Mesothelial cell of epicardium (in vitro differentiated cells): ENCODE measurements at regions not wholly inside any gene's neighbourhood (a gene's known extent, or its start where the extent isn't known, plus 50 kb on each side); places are given as distances from the start of the nearest gene placed in this dataset.

Source experiments
- DNase-seq, 2 experiments: peaks; one replicate each; pipeline ENCODE4 v3.0.0; 2021; ENCODE audit warnings: low spot score in 2 of 2; ENCODE audit not compliant: unreplicated experiment in 2 of 2
- H3K27ac Mint-ChIP-seq: 2 replicates; pipeline ENCODE4 v1.8.0; 2021; ENCODE audit warnings: mixed read lengths
- H3K27me3 Mint-ChIP-seq: 2 replicates; pipeline ENCODE4 v1.8.0; 2021; ENCODE audit warnings: low read depth, mixed read lengths
- H3K36me3 Mint-ChIP-seq: 2 replicates; pipeline ENCODE4 v1.8.0; 2021; ENCODE audit warnings: mixed read lengths
- H3K4me1 Mint-ChIP-seq: 2 replicates; pipeline ENCODE4 v1.8.0; 2021; ENCODE audit warnings: mixed read lengths
- H3K4me3 Mint-ChIP-seq: 2 replicates; pipeline ENCODE4 v1.8.0; 2021; ENCODE audit warnings: mild to moderate bottlenecking, moderate library complexity, mixed read lengths
- H3K9me3 Mint-ChIP-seq: 2 replicates; pipeline ENCODE4 v1.8.0; 2021; ENCODE audit warnings: mixed read lengths
- TF ChIP-seq, protein P1 (sequence below): fragments of 200-600 bp; sonication (generic); IDR thresholded peaks from one replicate; pipeline ENCODE4 v1.5.0; 2021; ENCODE audit warnings: antibody characterized with exemption; ENCODE audit not compliant: unreplicated experiment

- TF ChIP-seq, protein P1, sequence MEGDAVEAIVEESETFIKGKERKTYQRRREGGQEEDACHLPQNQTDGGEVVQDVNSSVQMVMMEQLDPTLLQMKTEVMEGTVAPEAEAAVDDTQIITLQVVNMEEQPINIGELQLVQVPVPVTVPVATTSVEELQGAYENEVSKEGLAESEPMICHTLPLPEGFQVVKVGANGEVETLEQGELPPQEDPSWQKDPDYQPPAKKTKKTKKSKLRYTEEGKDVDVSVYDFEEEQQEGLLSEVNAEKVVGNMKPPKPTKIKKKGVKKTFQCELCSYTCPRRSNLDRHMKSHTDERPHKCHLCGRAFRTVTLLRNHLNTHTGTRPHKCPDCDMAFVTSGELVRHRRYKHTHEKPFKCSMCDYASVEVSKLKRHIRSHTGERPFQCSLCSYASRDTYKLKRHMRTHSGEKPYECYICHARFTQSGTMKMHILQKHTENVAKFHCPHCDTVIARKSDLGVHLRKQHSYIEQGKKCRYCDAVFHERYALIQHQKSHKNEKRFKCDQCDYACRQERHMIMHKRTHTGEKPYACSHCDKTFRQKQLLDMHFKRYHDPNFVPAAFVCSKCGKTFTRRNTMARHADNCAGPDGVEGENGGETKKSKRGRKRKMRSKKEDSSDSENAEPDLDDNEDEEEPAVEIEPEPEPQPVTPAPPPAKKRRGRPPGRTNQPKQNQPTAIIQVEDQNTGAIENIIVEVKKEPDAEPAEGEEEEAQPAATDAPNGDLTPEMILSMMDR = no peak
- no peak for DNase-seq
- H3K9me3 Mint-ChIP-seq = no peaks in the 10 kb centered on the region
- peaks cover 17% of the 10 kb centered on the region for H3K27me3 Mint-ChIP-seq
- no peak overlapping the region for H3K27ac Mint-ChIP-seq
- H3K4me3 Mint-ChIP-seq = no peak overlapping the region
- peaks cover 11% of the 10 kb centered on the region for H3K4me1 Mint-ChIP-seq
- no peaks in the 10 kb centered on the region for H3K36me3 Mint-ChIP-seq
Observed at GRCh38 chr10:129042776-129043595, 424.1 kb upstream of the MGMT start.

GRCh38 chr10:129043691-129044090 lies 423.4 kb upstream of the MGMT start:
- TF ChIP-seq, protein P1 = no peak
- no peaks in the 10 kb centered on the region for H3K36me3 Mint-ChIP-seq
- H3K27ac Mint-ChIP-seq = no peak overlapping the region
- peaks cover 13% of the 10 kb centered on the region for H3K27me3 Mint-ChIP-seq
- H3K4me1 Mint-ChIP-seq = peaks cover 13% of the 10 kb centered on the region
- no peak overlapping the region for H3K4me3 Mint-ChIP-seq
- no peak for DNase-seq
- H3K9me3 Mint-ChIP-seq = no peaks in the 10 kb centered on the region

DNA sequence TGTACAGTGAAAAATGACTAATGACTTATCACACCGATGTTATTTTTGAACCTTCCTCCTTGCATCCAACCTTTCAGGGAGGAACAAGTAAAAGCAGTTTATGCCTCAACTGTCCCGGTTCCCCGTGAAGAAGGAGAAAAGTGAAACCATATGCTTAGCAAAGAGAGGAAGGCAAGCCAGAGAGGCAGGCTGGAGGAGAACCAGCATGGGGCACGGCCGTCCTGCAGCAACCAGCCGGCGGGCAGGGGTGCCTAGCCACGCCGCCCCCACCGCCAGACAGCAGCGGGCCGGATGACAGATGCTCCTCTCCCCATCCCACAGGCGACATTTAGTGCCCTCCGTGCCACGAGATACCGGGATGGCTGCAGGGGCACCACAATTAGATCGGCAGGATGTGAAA lies 421.4 kb upstream of the MGMT start:
- Mint-ChIP-seq H3K9me3 (no peaks in the 10 kb centered on the region), H3K4me3 (no peak overlapping the region), H3K36me3 (no peaks in the 10 kb centered on the region), H3K27ac (no peak overlapping the region), H3K27me3 (peaks cover 3% of the 10 kb centered on the region), H3K4me1 (peaks cover 13% of the 10 kb centered on the region)
- DNase-seq = no peak
- TF ChIP-seq, protein P1 = no peak

GRCh38 chr10:129046065-129046681 lies 420.9 kb upstream of the MGMT start:
- Mint-ChIP-seq H3K36me3 (no peaks in the 10 kb centered on the region), H3K27me3 (peaks cover 2% of the 10 kb centered on the region), H3K4me1 (peaks cover 13% of the 10 kb centered on the region), H3K27ac (no peak overlapping the region), H3K4me3 (no peak overlapping the region), H3K9me3 (no peaks in the 10 kb centered on the region)
- TF ChIP-seq, protein P1 = no peak
- DNase-seq = no peak

- TF ChIP-seq, protein P1 = no peak
- Mint-ChIP-seq H3K27me3 (peaks cover 2% of the 10 kb centered on the region), H3K4me1 (peaks cover 13% of the 10 kb centered on the region), H3K9me3 (no peaks in the 10 kb centered on the region), H3K27ac (no peak overlapping the region), H3K4me3 (no peak overlapping the region), H3K36me3 (no peaks in the 10 kb centered on the region)
- no peak for DNase-seq
Observed at GRCh38 chr10:129046962-129047361, 420.1 kb upstream of the MGMT start.
